ENCODE measurements at regions not wholly inside any gene's neighbourhood (a gene's known extent, or its start where the extent isn't known, plus 50 kb on each side); places are given as distances from the start of the nearest gene placed in this dataset.

GRCh38 chr3:124660599-124660998, 69.7 kb upstream of the UMPS start:
- in situ Hi-C loops (cut with HindIII; ENCODE audit: extremely low pct_ligation_motif_present, low pct_unique_long_range_greater_than_20kb) (no loop called here), intact Hi-C loops (cut with micrococcal nuclease; ENCODE audit: unreplicated experiment) (no loop called here)
- H2AFZ ChIP-seq (ENCODE audit: low read length), result no peak overlapping the region
- no peaks in the 10 kb centered on the region for H3K79me2 ChIP-seq (ENCODE audit: insufficient read depth, low read length)
- no peak overlapping the region for H3K4me3 ChIP-seq (replicated peaks in 1 of 3; ENCODE audit: insufficient read depth in 1 of 3, low read depth in 2 of 3, low read length in 3 of 3)
- CTCF ChIA-PET (ENCODE audit: low intra/inter-chr PET ratio, low total read pairs), result no interaction called here
- no TSS peak for BruUV-seq (replicated peaks)
- FAIRE-seq (no peak), DNase-seq (ENCODE audit: low spot score) (no peak), ATAC-seq (no peak)
- no peak overlapping the region for H3K9ac ChIP-seq (ENCODE audit: insufficient read depth, low read depth, low read length)
- peaks cover 16 to 44% of the 10 kb centered on the region in 2 experiments for H3K36me3 ChIP-seq (replicated peaks in 1 of 2; ENCODE audit: control insufficient read depth in 1 of 2, insufficient read depth in 2 of 2, low read length in 2 of 2)
- no peaks in the 10 kb centered on the region for H3K9me3 ChIP-seq (ENCODE audit: low read length)
- no peak for TF ChIP-seq ZKSCAN1 (IDR thresholded peaks at IDR 0.05; ENCODE audit: low read length)
- no peak for TF ChIP-seq ZBTB1 (CRISPR knock-in tag; IDR thresholded peaks at IDR 0.05; ENCODE audit: borderline replicate concordance)
- no peak for TF ChIP-seq ZNF446 (CRISPR knock-in tag; IDR thresholded peaks at IDR 0.05)
- no peak for TF ChIP-seq ZNF552 (CRISPR knock-in tag; IDR thresholded peaks at IDR 0.05; ENCODE audit: borderline replicate concordance)
- no peak overlapping the region for H3K4me2 ChIP-seq (ENCODE audit: low read depth, low read length)
- H3K27me3 ChIP-seq (ENCODE audit: control insufficient read depth in 1 of 2, insufficient read depth in 2 of 2, low read length in 2 of 2), result no peaks in the 10 kb centered on the region
- H4K20me1 ChIP-seq (ENCODE audit: insufficient read depth, low read length), result no peaks in the 10 kb centered on the region
- H3K27ac ChIP-seq (ENCODE audit: extremely low read length, insufficient read depth, low read length), result no peak overlapping the region
- WGBS (ENCODE audit: low lambda C conversion rate), result 100% methylated on average over 1 of the region's 1 CpG
- peaks cover 18% of the 10 kb centered on the region for H3K4me1 ChIP-seq (ENCODE audit: insufficient read depth, low read length)
- POLR2A ChIA-PET, result no interaction called here

- Histone ChIP-seq H3K27me3 (ENCODE audit: control insufficient read depth in 1 of 2, insufficient read depth in 2 of 2, low read length in 2 of 2) (no peaks in the 10 kb centered on the region), H3K4me1 (ENCODE audit: insufficient read depth, low read length) (peaks cover 18% of the 10 kb centered on the region), H3K4me3 (replicated peaks in 1 of 3; ENCODE audit: insufficient read depth in 1 of 3, low read depth in 2 of 3, low read length in 3 of 3) (no peak overlapping the region), H3K9ac (ENCODE audit: insufficient read depth, low read depth, low read length) (no peak overlapping the region), H3K4me2 (ENCODE audit: low read depth, low read length) (no peak overlapping the region), H3K79me2 (ENCODE audit: insufficient read depth, low read length) (no peaks in the 10 kb centered on the region), H3K36me3 (replicated peaks in 1 of 2; ENCODE audit: control insufficient read depth in 1 of 2, insufficient read depth in 2 of 2, low read length in 2 of 2) (peaks cover 19 to 42% of the 10 kb centered on the region in 2 experiments), H3K9me3 (ENCODE audit: low read length) (no peaks in the 10 kb centered on the region), H4K20me1 (ENCODE audit: insufficient read depth, low read length) (no peaks in the 10 kb centered on the region), H3K27ac (ENCODE audit: extremely low read length, insufficient read depth, low read length) (no peak overlapping the region), H2AFZ (ENCODE audit: low read length) (no peak overlapping the region)
- in situ Hi-C loops (cut with HindIII; ENCODE audit: extremely low pct_ligation_motif_present, low pct_unique_long_range_greater_than_20kb), result no loop called here
- BruUV-seq (replicated peaks), result no TSS peak
- intact Hi-C loops (cut with micrococcal nuclease; ENCODE audit: unreplicated experiment), result no loop called here
- CTCF ChIA-PET (ENCODE audit: low intra/inter-chr PET ratio, low total read pairs), result no interaction called here
- POLR2A ChIA-PET, result no interaction called here
- whole genome bisulfite sequencing (ENCODE audit: low lambda C conversion rate), result 89% methylated on average over 2 of the region's 2 CpGs
- ATAC-seq (no peak), FAIRE-seq (no peak), DNase-seq (ENCODE audit: low spot score) (no peak)
- TF ChIP-seq SMC3 (IDR thresholded peaks at IDR 0.05; ENCODE audit: low read length) (no peak), KLF6 (CRISPR knock-in tag; IDR thresholded peaks at IDR 0.05) (no peak), ZFAT (CRISPR knock-in tag; conservative IDR thresholded peaks at IDR 0.05) (no peak), ZNF607 (CRISPR knock-in tag; IDR thresholded peaks at IDR 0.05; ENCODE audit: borderline replicate concordance) (no peak), SNAPC4 (CRISPR knock-in tag; IDR thresholded peaks at IDR 0.05) (no peak), ELF3 (CRISPR knock-in tag; IDR thresholded peaks at IDR 0.05) (no peak), NR2F1 (CRISPR knock-in tag; IDR thresholded peaks at IDR 0.05) (no peak), NR2F6 (IDR thresholded peaks at IDR 0.05) (no peak), NR2F6 (CRISPR knock-in tag; IDR thresholded peaks at IDR 0.05) (no peak), SPEN (CRISPR knock-in tag; IDR thresholded peaks at IDR 0.05; ENCODE audit: low read depth) (no peak), REL (CRISPR knock-in tag; conservative IDR thresholded peaks at IDR 0.05) (no peak)
- TF ChIP-seq, protein P1, sequence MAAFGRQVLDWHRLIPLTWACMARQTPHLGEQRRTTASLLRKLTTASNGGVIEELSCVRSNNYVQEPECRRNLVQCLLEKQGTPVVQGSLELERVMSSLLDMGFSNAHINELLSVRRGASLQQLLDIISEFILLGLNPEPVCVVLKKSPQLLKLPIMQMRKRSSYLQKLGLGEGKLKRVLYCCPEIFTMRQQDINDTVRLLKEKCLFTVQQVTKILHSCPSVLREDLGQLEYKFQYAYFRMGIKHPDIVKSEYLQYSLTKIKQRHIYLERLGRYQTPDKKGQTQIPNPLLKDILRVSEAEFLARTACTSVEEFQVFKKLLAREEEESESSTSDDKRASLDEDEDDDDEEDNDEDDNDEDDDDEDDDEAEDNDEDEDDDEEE (CRISPR knock-in tag; IDR thresholded peaks at IDR 0.05), result no peak
Measured at GRCh38 chr3:124663690-124664089, 66.6 kb upstream of the UMPS start.

Measured in HepG2 (cell line).